HCT116 (cell line): ENCODE measurements at regions not wholly inside any gene's neighbourhood (a gene's known extent, or its start where the extent isn't known, plus 50 kb on each side); places are given as distances from the start of the nearest gene placed in this dataset.

ENCODE experiments used
- ATAC-seq: fragments of 200-7000 bp; cut with Tn5 transposase; 2 replicates; pipeline ENCODE4 v1.9.1; 2020; ENCODE audit warnings: mild to moderate bottlenecking, moderate library complexity
- BruUV-seq: library from RNA; stranded (reverse); fragments of 400-500 nt; replicated peaks from 2 replicates; lab custom pipeline; 2021; lab: Mats Ljungman, UMichigan
- CTCF ChIA-PET: fragments of 300-600 bp; sonication (Branson Sonifier 250); formaldehyde crosslinking; loops from one replicate; lab custom pipeline; 2021; ENCODE audit warnings: antibody characterized with exemption; lab: Charles Lee
- POLR2A ChIA-PET: fragments of 300-600, 350-600 bp; sonication (Branson Sonifier 250); formaldehyde crosslinking; loops from one replicate; lab custom pipeline; 2021; ENCODE audit warnings: antibody characterized with exemption; lab: Charles Lee
- RAD21 ChIA-PET, 2 experiments: fragments of 300-600 bp; sonication (Branson Sonifier 250); formaldehyde crosslinking; loops; one replicate each; lab custom pipeline; 2023; ENCODE audit warnings: low total read pairs in 2 of 2; ENCODE audit not compliant: uncharacterized antibody in 2 of 2, unreplicated experiment in 2 of 2, low non-redundant PET in 1 of 2; lab: Charles Lee
- DNase-seq: peaks from one replicate; pipeline ENCODE4 v3.0.0-alpha.2; 2010; ENCODE audit warnings: low read depth, low spot score
- H2AFZ ChIP-seq: fragments of 200-600 bp; shearing (Covaris generic), sonication (generic); 2 replicates; pipeline ENCODE4 v1.6.1; 2017; ENCODE audit warnings: low read depth, mixed run types, mixed read lengths, antibody characterized with exemption, low read length; ENCODE audit not compliant: poor library complexity, severe bottlenecking
- H3K27ac ChIP-seq: 2 replicates; pipeline ENCODE4 v1.5.1; 2012; ENCODE audit warnings: low read depth, low read length
- H3K27me3 ChIP-seq: fragments of 200-600 bp; sonication (generic); 2 replicates; pipeline ENCODE4 v1.6.1; 2016; ENCODE audit warnings: mixed run types, low read length, mixed read lengths; ENCODE audit not compliant: insufficient read depth
- H3K36me3 ChIP-seq, 2 experiments: fragments of 200-500 bp in 1 of 2; fragments of 200-600 bp in 1 of 2; sonication (Bioruptor generic) in 1 of 2; sonication (generic) in 1 of 2; 2 replicates each; pipeline versions ENCODE4 v1.5.1 to v1.6.1; 2014 to 2016; ENCODE audit warnings: low read length in 2 of 2, inconsistent platforms in 1 of 2, mixed read lengths in 1 of 2, mixed run types in 1 of 2; ENCODE audit not compliant: insufficient read depth in 2 of 2, control insufficient read depth in 1 of 2
- H3K4me1 ChIP-seq, 2 experiments: fragments of 200-600 bp in 1 of 2; sonication (generic) in 1 of 2; 2 replicates each; pipeline versions ENCODE4 v1.5.1 to v1.6.1; 2012 to 2017; ENCODE audit warnings: low read length in 2 of 2, inconsistent platforms in 1 of 2, mild to moderate bottlenecking in 1 of 2, mixed read lengths in 1 of 2, mixed run types in 1 of 2, moderate library complexity in 1 of 2; ENCODE audit not compliant: insufficient read depth in 2 of 2, control insufficient read depth in 1 of 2
- H3K4me2 ChIP-seq: fragments of 200-600 bp; sonication (generic); 2 replicates; pipeline ENCODE4 v1.6.1; 2017; ENCODE audit warnings: mixed run types, low read length, mixed read lengths
- H3K4me3 ChIP-seq, 2 experiments: fragments of 200-600 bp in 1 of 2; sonication (generic) in 1 of 2; replicated peaks in 1 of 2; 2 replicates each; pipeline ENCODE4 v1.5.1; 2011 to 2016; ENCODE audit warnings: low read length in 2 of 2, control low read depth in 1 of 2, low read depth in 1 of 2, mild to moderate bottlenecking in 1 of 2, mixed read lengths in 1 of 2, mixed run types in 1 of 2
- H3K79me2 ChIP-seq: fragments of 200-600 bp; sonication (generic); 2 replicates; pipeline ENCODE4 v1.6.1; 2017; ENCODE audit warnings: mild to moderate bottlenecking, mixed run types, low read length, moderate library complexity, mixed read lengths; ENCODE audit not compliant: insufficient read depth
- H3K9ac ChIP-seq: fragments of 200-600 bp; sonication (generic); 2 replicates; pipeline ENCODE4 v1.6.1; 2016; ENCODE audit warnings: low read length, mixed read lengths
- H3K9me2 ChIP-seq: fragments of 200-600 bp; sonication (generic), shearing (Covaris generic); 2 replicates; pipeline ENCODE4 v1.6.1; 2017; ENCODE audit warnings: mixed run types, mild to moderate bottlenecking, moderate library complexity; ENCODE audit not compliant: insufficient read depth
- H3K9me3 ChIP-seq, 2 experiments: fragments of 200-500 bp in 1 of 2; fragments of 200-600 bp in 1 of 2; sonication (Bioruptor generic) in 1 of 2; sonication (generic) in 1 of 2; 2 replicates each; pipeline ENCODE4 v1.6.1; 2014 to 2017; ENCODE audit warnings: low read length in 2 of 2, mixed read lengths in 2 of 2, inconsistent platforms in 1 of 2, low read depth in 1 of 2, mild to moderate bottlenecking in 1 of 2, mixed run types in 1 of 2, moderate library complexity in 1 of 2; ENCODE audit not compliant: control insufficient read depth in 1 of 2, insufficient read depth in 1 of 2
- H4K20me1 ChIP-seq: fragments of 200-600 bp; sonication (generic), shearing (Covaris generic); 2 replicates; pipeline ENCODE4 v1.6.1; 2017; ENCODE audit warnings: mixed run types, mild to moderate bottlenecking, moderate library complexity; ENCODE audit not compliant: insufficient read depth
- ATF3 ChIP-seq: IDR thresholded peaks from 2 replicates; pipeline ENCODE4 v1.6.1; 2012
- CEBPB ChIP-seq: IDR thresholded peaks from 2 replicates; pipeline ENCODE4 v1.6.1; 2012; ENCODE audit warnings: low read depth
- EGR1 ChIP-seq: IDR thresholded peaks from 2 replicates; pipeline ENCODE4 v1.6.1; 2012; ENCODE audit warnings: low read depth
- EZH2 ChIP-seq: fragments of 200-600 bp; sonication (generic); IDR thresholded peaks from 2 replicates; pipeline ENCODE4 v1.6.1; 2017; ENCODE audit warnings: antibody characterized with exemption, mixed run types
- EZH2phosphoT487 ChIP-seq: fragments of 200-600 bp; IDR thresholded peaks from 2 replicates; pipeline ENCODE4 v1.6.1; 2018; ENCODE audit warnings: antibody characterized with exemption, borderline replicate concordance
- FOSL1 ChIP-seq: IDR thresholded peaks from 2 replicates; pipeline ENCODE4 v1.6.1; 2012; ENCODE audit warnings: low read depth
- JUND ChIP-seq: IDR thresholded peaks from 2 replicates; pipeline ENCODE4 v1.6.1; 2012
- POLR2AphosphoS5 ChIP-seq: IDR thresholded peaks from 2 replicates; pipeline ENCODE4 v1.6.1; 2011; ENCODE audit warnings: mild to moderate bottlenecking, low read depth, low read length, moderate library complexity
- SRF ChIP-seq: IDR thresholded peaks from 2 replicates; pipeline ENCODE4 v1.6.1; 2012; ENCODE audit warnings: low read depth
- TCF7L2 ChIP-seq: IDR thresholded peaks from 2 replicates; pipeline ENCODE4 v1.7.0; 2011; ENCODE audit warnings: borderline replicate concordance, inconsistent platforms; ENCODE audit not compliant: insufficient read depth, insufficient read length; ENCODE audit errors: extremely low read depth
- YY1 ChIP-seq: IDR thresholded peaks from 2 replicates; pipeline ENCODE4 v1.6.1; 2011; ENCODE audit warnings: low read length, low read depth, moderate library complexity, mild to moderate bottlenecking; ENCODE audit not compliant: insufficient replicate concordance; ENCODE audit errors: extremely low read depth
- ZFX ChIP-seq: fragments of 450-650 bp; IDR thresholded peaks from 2 replicates; pipeline ENCODE4 v1.6.1; 2017
- ZNF274 ChIP-seq: fragments of 200-500 bp; sonication (Bioruptor generic); IDR thresholded peaks from 2 replicates; pipeline ENCODE4 v1.6.1; 2014; ENCODE audit warnings: mild to moderate bottlenecking, low read depth, low read length, inconsistent platforms
- intact Hi-C: fragments of 100-400 bp; cut with micrococcal nuclease; formaldehyde crosslinking; loops from 2 replicates; pipeline ENCODE4 v1.10.0; 2022
- TF ChIP-seq, protein P1 (sequence below): IDR thresholded peaks from 2 replicates; pipeline ENCODE4 v1.6.1; 2012; ENCODE audit warnings: low read depth

GRCh38 chr1:173126421-173126820 is 75.7 kb upstream of the TNFSF18 start:
- DNase-seq (no peak), ATAC-seq (no peak)
- Histone ChIP-seq H3K4me3 (no peak overlapping the region), H4K20me1 (no peaks in the 10 kb centered on the region), H3K79me2 (no peaks in the 10 kb centered on the region), H3K27ac (no peak overlapping the region), H3K27me3 (no peaks in the 10 kb centered on the region), H3K9me3 (no peaks in the 10 kb centered on the region), H3K36me3 (no peaks in the 10 kb centered on the region), H3K4me1 (peaks cover 0 to 9% of the 10 kb centered on the region in 2 experiments; a peak in 2 of 4 replicates), H3K9me2 (0 out of 2 replicates have a peak, but pooled peaks cover 2% of the 10 kb centered on the region), H3K4me2 (no peak overlapping the region), H3K9ac (no peak overlapping the region), H2AFZ (no peak overlapping the region)
- CTCF ChIA-PET: no interaction called here
- TF ChIP-seq CEBPB (no peak), YY1 (no peak), JUND (no peak), ZFX (no peak), POLR2AphosphoS5 (no peak), EZH2 (no peak), TCF7L2 (no peak), FOSL1 (no peak), SRF (no peak), ATF3 (no peak), ZNF274 (no peak), EZH2phosphoT487 (no peak), EGR1 (no peak)
- TF ChIP-seq, protein P1, sequence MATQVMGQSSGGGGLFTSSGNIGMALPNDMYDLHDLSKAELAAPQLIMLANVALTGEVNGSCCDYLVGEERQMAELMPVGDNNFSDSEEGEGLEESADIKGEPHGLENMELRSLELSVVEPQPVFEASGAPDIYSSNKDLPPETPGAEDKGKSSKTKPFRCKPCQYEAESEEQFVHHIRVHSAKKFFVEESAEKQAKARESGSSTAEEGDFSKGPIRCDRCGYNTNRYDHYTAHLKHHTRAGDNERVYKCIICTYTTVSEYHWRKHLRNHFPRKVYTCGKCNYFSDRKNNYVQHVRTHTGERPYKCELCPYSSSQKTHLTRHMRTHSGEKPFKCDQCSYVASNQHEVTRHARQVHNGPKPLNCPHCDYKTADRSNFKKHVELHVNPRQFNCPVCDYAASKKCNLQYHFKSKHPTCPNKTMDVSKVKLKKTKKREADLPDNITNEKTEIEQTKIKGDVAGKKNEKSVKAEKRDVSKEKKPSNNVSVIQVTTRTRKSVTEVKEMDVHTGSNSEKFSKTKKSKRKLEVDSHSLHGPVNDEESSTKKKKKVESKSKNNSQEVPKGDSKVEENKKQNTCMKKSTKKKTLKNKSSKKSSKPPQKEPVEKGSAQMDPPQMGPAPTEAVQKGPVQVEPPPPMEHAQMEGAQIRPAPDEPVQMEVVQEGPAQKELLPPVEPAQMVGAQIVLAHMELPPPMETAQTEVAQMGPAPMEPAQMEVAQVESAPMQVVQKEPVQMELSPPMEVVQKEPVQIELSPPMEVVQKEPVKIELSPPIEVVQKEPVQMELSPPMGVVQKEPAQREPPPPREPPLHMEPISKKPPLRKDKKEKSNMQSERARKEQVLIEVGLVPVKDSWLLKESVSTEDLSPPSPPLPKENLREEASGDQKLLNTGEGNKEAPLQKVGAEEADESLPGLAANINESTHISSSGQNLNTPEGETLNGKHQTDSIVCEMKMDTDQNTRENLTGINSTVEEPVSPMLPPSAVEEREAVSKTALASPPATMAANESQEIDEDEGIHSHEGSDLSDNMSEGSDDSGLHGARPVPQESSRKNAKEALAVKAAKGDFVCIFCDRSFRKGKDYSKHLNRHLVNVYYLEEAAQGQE: no peak
- POLR2A ChIA-PET: no interaction called here
- RAD21 ChIA-PET: no interaction called here
- intact Hi-C loops: no loop called here
- no TSS peak for BruUV-seq
